Activated T-cell treated with anti-CD3 and anti-CD28 coated beads, Interleukin-2, amount 50 U/mL, for 24 hours (primary cell): ENCODE measurements at regions not wholly inside any gene's neighbourhood (a gene's known extent, or its start where the extent isn't known, plus 50 kb on each side); places are given as distances from the start of the nearest gene placed in this dataset.
A peak's percentile ranks its signal among the peaks of the same experiment; 100 is the strongest.

Experiments used
- DNase-seq: peaks from one replicate; pipeline ENCODE4 v3.0.0-alpha.2; 2020
- H3K27ac Mint-ChIP-seq: 2 replicates; pipeline ENCODE4 v1.8.0; 2020; ENCODE audit warnings: mild to moderate bottlenecking, mixed read lengths
- H3K27me3 Mint-ChIP-seq: 2 replicates; pipeline ENCODE4 v1.8.0; 2020; ENCODE audit warnings: mixed read lengths
- H3K36me3 Mint-ChIP-seq: 2 replicates; pipeline ENCODE4 v1.8.0; 2020; ENCODE audit warnings: low read depth, mixed read lengths
- H3K4me1 Mint-ChIP-seq: 2 replicates; pipeline ENCODE4 v1.8.0; 2020; ENCODE audit warnings: low read depth, mixed read lengths
- H3K4me3 Mint-ChIP-seq: 2 replicates; pipeline ENCODE4 v1.8.0; 2020; ENCODE audit warnings: mild to moderate bottlenecking, moderate library complexity, mixed read lengths
- H3K9me3 Mint-ChIP-seq: 2 replicates; pipeline ENCODE4 v1.8.0; 2020; ENCODE audit warnings: mixed read lengths

- peaks cover 4% of the 10 kb centered on the region for H3K27me3 Mint-ChIP-seq
- H3K4me1 Mint-ChIP-seq, result no peaks in the 10 kb centered on the region
Measured at GRCh38 chr10:10101106-10101505, 916.6 kb upstream of the CELF2 start.

GRCh38 chr10:10110844-10111490 is 906.7 kb upstream of the CELF2 start:
- H3K4me1 Mint-ChIP-seq, result no peaks in the 10 kb centered on the region
- H3K36me3 Mint-ChIP-seq, result no peaks in the 10 kb centered on the region
- no peak overlapping the region for H3K4me3 Mint-ChIP-seq
- H3K27me3 Mint-ChIP-seq, result peaks cover 5% of the 10 kb centered on the region
- no peak for DNase-seq
- H3K27ac Mint-ChIP-seq, result no peak overlapping the region
- peaks cover 6% of the 10 kb centered on the region for H3K9me3 Mint-ChIP-seq

More at GRCh38 chr10:10101106-10101505, 916.6 kb upstream of the CELF2 start:
- H3K36me3 Mint-ChIP-seq, result no peaks in the 10 kb centered on the region
- no peak for DNase-seq
- H3K4me3 Mint-ChIP-seq, result no peak overlapping the region
- no peaks in the 10 kb centered on the region for H3K9me3 Mint-ChIP-seq
- H3K27ac Mint-ChIP-seq, result no peak overlapping the region

DNA sequence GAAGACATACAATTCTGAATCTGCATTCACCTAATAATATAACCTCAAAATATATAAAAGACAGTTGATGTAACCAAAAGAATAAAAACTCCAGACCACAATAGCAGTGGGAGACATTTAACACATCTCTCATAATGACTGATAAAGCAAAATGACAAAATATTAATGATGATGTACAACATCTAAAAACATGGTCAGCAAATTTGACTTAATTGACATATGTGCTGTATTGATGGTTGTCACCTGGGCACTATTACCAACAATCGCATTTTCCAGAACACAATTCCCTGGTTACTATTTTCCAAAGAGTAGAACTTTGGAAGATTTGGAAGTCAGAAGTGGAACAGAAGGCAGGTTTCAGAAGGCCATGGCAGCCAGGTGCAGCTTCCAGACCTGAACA is 899.5 kb upstream of the CELF2 start:
- H3K27ac Mint-ChIP-seq, result no peak overlapping the region
- H3K36me3 Mint-ChIP-seq, result no peaks in the 10 kb centered on the region
- no peak overlapping the region for H3K4me3 Mint-ChIP-seq
- H3K27me3 Mint-ChIP-seq, result peaks cover 10% of the 10 kb centered on the region
- no peaks in the 10 kb centered on the region for H3K4me1 Mint-ChIP-seq
- DNase-seq, result no peak
- H3K9me3 Mint-ChIP-seq, result peaks cover 4% of the 10 kb centered on the region

DNA sequence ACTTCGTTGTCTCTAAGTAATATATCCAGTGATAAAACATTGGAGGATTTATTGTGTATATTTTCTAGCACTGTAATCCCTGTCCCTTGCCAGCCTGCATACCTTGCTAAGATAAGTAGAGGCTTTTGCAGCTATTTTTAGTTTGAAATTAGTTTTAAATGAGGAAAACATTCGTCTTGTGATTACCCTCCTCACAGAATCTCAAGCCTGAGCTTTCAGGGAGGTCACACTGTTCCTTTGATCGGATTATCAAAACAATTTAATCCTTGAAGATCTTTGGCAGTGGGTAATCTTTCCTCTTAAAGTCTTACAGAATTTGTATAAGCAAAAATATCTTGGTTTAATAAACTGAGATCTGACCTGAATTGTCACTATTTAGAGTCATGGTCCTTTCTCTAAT is 897.0 kb upstream of the CELF2 start:
- no peak for DNase-seq
- Mint-ChIP-seq H3K4me1 (no peaks in the 10 kb centered on the region), H3K27me3 (peaks cover 10% of the 10 kb centered on the region), H3K9me3 (peaks cover 4% of the 10 kb centered on the region), H3K27ac (no peak overlapping the region), H3K4me3 (no peak overlapping the region), H3K36me3 (no peaks in the 10 kb centered on the region)

DNA sequence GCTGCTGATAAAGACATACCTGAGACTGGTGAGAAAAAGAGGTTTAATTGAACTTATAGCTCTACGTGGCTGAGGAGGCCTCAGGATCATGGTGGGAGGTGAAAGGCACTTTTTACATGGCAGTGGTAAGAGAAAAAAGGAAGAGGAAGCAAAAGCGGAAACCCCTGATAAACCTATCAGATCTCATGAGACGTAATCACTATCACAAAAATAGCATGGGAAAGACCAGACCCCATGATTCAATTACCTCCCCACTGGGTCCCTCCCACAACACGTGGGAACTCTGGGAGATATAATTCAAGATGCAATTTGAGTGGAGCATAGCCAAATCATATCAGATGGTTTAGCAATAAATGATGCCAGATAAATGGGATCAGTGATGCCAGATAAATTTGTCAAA is 892.0 kb upstream of the CELF2 start:
- no peak overlapping the region for H3K4me3 Mint-ChIP-seq
- no peak for DNase-seq
- H3K27ac Mint-ChIP-seq, result no peak overlapping the region
- no peaks in the 10 kb centered on the region for H3K36me3 Mint-ChIP-seq
- no peaks in the 10 kb centered on the region for H3K4me1 Mint-ChIP-seq
- peaks cover 2% of the 10 kb centered on the region for H3K27me3 Mint-ChIP-seq
- H3K9me3 Mint-ChIP-seq, result no peaks in the 10 kb centered on the region

- Mint-ChIP-seq H3K9me3 (no peaks in the 10 kb centered on the region), H3K27ac (no peak overlapping the region), H3K4me1 (no peaks in the 10 kb centered on the region), H3K27me3 (peaks cover 2% of the 10 kb centered on the region), H3K4me3 (no peak overlapping the region), H3K36me3 (no peaks in the 10 kb centered on the region)
- DNase-seq, result no peak
Measured at GRCh38 chr10:10126218-10126617, 891.5 kb upstream of the CELF2 start.

GRCh38 chr10:10128387-10128786 is 889.3 kb upstream of the CELF2 start:
- DNase-seq, result no peak
- no peak overlapping the region for H3K27ac Mint-ChIP-seq
- no peaks in the 10 kb centered on the region for H3K4me1 Mint-ChIP-seq
- peaks cover 2% of the 10 kb centered on the region for H3K27me3 Mint-ChIP-seq
- no peaks in the 10 kb centered on the region for H3K36me3 Mint-ChIP-seq
- H3K9me3 Mint-ChIP-seq, result no peaks in the 10 kb centered on the region
- no peak overlapping the region for H3K4me3 Mint-ChIP-seq

- H3K4me1 Mint-ChIP-seq, result no peaks in the 10 kb centered on the region
- H3K36me3 Mint-ChIP-seq, result no peaks in the 10 kb centered on the region
- H3K27ac Mint-ChIP-seq, result no peak overlapping the region
- DNase-seq, result no peak
- H3K4me3 Mint-ChIP-seq, result no peak overlapping the region
- H3K9me3 Mint-ChIP-seq, result no peaks in the 10 kb centered on the region
- H3K27me3 Mint-ChIP-seq, result peaks cover 2% of the 10 kb centered on the region
Measured at GRCh38 chr10:10130686-10131085, 887.0 kb upstream of the CELF2 start.

- no peak for DNase-seq
- Mint-ChIP-seq H3K36me3 (no peaks in the 10 kb centered on the region), H3K4me1 (no peaks in the 10 kb centered on the region), H3K27me3 (peaks cover 2% of the 10 kb centered on the region), H3K9me3 (no peaks in the 10 kb centered on the region), H3K27ac (no peak overlapping the region), H3K4me3 (no peak overlapping the region)
Measured at GRCh38 chr10:10132009-10132408, 885.7 kb upstream of the CELF2 start.

DNA sequence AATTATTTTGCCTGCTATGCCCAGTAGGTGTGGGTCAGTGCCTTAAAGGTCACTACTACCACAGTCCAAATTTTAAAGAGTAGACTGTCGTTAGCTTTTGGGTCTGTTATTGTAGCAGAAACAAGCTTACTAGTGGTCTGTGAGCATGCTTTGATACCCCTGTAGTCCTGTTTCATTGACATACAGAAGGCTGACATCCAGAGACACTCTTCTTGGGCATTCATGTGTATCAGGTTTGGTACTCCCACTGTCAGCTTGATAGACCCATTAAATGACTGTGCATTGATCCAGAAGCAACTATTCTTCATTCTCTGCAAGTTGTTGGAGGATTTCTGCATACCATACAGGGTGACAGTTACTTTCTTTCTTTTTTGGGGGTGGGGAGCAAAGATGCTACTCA is 884.4 kb upstream of the CELF2 start:
- no peak overlapping the region for H3K27ac Mint-ChIP-seq
- no peak overlapping the region for H3K4me3 Mint-ChIP-seq
- H3K36me3 Mint-ChIP-seq, result no peaks in the 10 kb centered on the region
- H3K27me3 Mint-ChIP-seq, result peaks cover 1% of the 10 kb centered on the region
- H3K9me3 Mint-ChIP-seq, result no peaks in the 10 kb centered on the region
- H3K4me1 Mint-ChIP-seq, result peaks cover 6% of the 10 kb centered on the region
- DNase-seq, result no peak

- H3K4me3 Mint-ChIP-seq, result peak overlapping the region; percentile 62
- no peak for DNase-seq
- peaks cover 11% of the 10 kb centered on the region for H3K4me1 Mint-ChIP-seq
- H3K9me3 Mint-ChIP-seq, result no peaks in the 10 kb centered on the region
- H3K27ac Mint-ChIP-seq, result no peak overlapping the region
- no peaks in the 10 kb centered on the region for H3K36me3 Mint-ChIP-seq
- H3K27me3 Mint-ChIP-seq, result no peaks in the 10 kb centered on the region
Measured at GRCh38 chr10:10138685-10139084, 879.0 kb upstream of the CELF2 start.

GRCh38 chr10:10141782-10142382 is 875.8 kb upstream of the CELF2 start:
- no peak overlapping the region for H3K27ac Mint-ChIP-seq
- H3K27me3 Mint-ChIP-seq, result no peaks in the 10 kb centered on the region
- no peaks in the 10 kb centered on the region for H3K36me3 Mint-ChIP-seq
- H3K4me3 Mint-ChIP-seq, result no peak overlapping the region
- DNase-seq, result no peak
- H3K4me1 Mint-ChIP-seq, result peaks cover 11% of the 10 kb centered on the region
- H3K9me3 Mint-ChIP-seq, result no peaks in the 10 kb centered on the region

- H3K27ac Mint-ChIP-seq, result no peak overlapping the region
- H3K4me1 Mint-ChIP-seq, result no peaks in the 10 kb centered on the region
- no peaks in the 10 kb centered on the region for H3K27me3 Mint-ChIP-seq
- no peak for DNase-seq
- H3K9me3 Mint-ChIP-seq, result no peaks in the 10 kb centered on the region
- H3K4me3 Mint-ChIP-seq, result no peak overlapping the region
- H3K36me3 Mint-ChIP-seq, result no peaks in the 10 kb centered on the region
Measured at GRCh38 chr10:10146604-10147003, 871.1 kb upstream of the CELF2 start.

DNA sequence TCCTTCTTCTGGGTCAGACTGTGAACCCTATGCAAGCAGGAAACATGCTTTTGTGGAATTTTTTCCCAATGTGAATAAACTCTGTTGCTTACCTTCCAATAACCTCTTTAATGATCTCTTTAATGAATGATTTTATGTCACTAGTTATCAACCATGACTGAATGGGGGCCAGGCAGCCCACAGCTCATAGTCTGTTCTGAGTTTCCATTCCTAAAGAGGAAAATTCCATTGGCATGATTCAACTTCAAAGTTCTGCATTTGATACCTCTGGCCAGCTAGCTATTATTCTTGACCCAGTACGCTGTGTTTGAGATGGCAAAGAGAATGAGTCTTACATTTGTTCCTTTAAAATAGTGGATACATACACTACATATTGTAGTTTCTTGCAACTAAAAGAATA is 867.8 kb upstream of the CELF2 start:
- Mint-ChIP-seq H3K4me1 (no peaks in the 10 kb centered on the region), H3K27me3 (no peaks in the 10 kb centered on the region), H3K9me3 (no peaks in the 10 kb centered on the region), H3K4me3 (no peak overlapping the region), H3K27ac (no peak overlapping the region), H3K36me3 (no peaks in the 10 kb centered on the region)
- DNase-seq, result no peak

DNA sequence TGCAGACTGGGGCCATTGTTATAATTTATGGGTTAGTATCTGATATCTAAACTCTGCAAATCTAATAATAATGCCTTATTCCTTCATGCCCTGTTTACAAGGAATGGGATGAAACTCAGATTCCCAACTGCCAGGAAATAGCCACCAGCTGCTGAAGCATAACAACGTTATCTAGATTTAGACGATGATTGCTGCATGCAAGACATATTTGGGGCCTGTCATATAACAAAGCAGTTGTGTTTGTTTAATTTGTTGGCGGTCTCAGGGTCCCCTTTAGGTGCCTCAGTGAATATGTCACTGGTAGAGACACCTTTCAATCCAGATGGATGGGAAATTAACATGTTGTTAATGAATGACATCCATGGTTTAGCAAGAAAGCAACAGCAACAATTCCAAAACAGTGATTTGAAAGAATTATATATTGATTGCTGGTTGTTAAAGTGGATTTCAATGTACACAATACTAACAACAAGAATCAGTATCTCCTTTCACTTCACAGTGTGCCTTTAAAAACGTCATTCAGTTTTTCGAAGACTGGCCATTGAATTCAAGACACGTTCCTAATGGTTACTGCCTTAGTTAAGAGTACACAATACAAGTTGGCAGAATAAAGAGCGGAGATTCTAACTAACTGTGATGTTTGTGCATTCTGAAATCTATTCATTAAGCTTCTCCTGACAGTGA is 860.6 kb upstream of the CELF2 start:
- Mint-ChIP-seq H3K4me3 (no peak overlapping the region), H3K36me3 (no peaks in the 10 kb centered on the region), H3K9me3 (peaks cover 5% of the 10 kb centered on the region), H3K27ac (no peak overlapping the region), H3K4me1 (no peaks in the 10 kb centered on the region), H3K27me3 (peaks cover 3% of the 10 kb centered on the region)
- DNase-seq, result no peak
